ENCODE measurements at regions not wholly inside any gene's neighbourhood (a gene's known extent, or its start where the extent isn't known, plus 50 kb on each side); places are given as distances from the start of the nearest gene placed in this dataset.

DNA sequence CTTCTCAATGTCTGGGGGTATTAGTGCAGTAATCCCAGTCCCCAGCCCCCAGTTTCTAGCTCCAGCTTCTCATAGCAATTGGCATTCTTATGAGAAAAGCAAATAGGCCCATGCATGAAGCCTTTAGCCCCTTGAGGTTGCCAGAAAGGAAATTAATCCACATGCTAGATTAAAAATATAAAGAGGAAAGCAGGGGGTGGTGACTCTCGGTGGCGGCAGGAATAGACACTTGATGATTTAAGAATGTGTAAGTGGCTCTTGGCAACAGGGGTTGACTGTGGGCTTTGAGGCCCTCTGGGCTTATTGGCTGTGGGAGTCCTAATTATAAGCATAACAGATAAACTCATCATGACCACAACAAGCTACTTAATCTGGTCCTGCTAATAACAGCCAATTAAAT, 1367.3 kb upstream of the FLRT2 start:
- Mint-ChIP-seq H3K4me1 (no peaks in the 10 kb centered on the region; the same call in 2 of the 3 replicates), H3K36me3 (ENCODE audit: low read depth) (no peaks in the 10 kb centered on the region), H3K27ac (no peak overlapping the region), H3K4me3 (no peak overlapping the region), H3K27me3 (ENCODE audit: insufficient read depth, low read depth, poor library complexity) (no peaks in the 10 kb centered on the region), H3K9me3 (no peaks in the 10 kb centered on the region)
- Histone ChIP-seq H3K27me3 (ENCODE audit: insufficient read depth) (no peaks in the 10 kb centered on the region), H3K4me3 (no peak overlapping the region), H4K20me1 (replicated peaks; ENCODE audit: insufficient read depth) (no peaks in the 10 kb centered on the region), H3F3A (replicated peaks; ENCODE audit: low read depth) (no peaks in the 10 kb centered on the region), H3K4me1 (ENCODE audit: insufficient read depth) (no peaks in the 10 kb centered on the region), H2AFZ (0 out of 2 replicates have a peak overlapping the region, but pooled peaks have one; percentile 20), H3K79me2 (replicated peaks; ENCODE audit: insufficient read depth) (no peaks in the 10 kb centered on the region), H3K27ac (ENCODE audit: low read depth) (no peak overlapping the region), H3K4me2 (no peak overlapping the region), H3K36me3 (ENCODE audit: insufficient read depth) (no peaks in the 10 kb centered on the region), H3K9me2 (ENCODE audit: insufficient read depth) (no peaks in the 10 kb centered on the region)
- ATAC-seq, result no peak
- no peak for TF ChIP-seq CREB1 (CRISPR knock-in tag; IDR thresholded peaks at IDR 0.05; ENCODE audit: low read depth)
- TF ChIP-seq EZH2phosphoT487 (IDR thresholded peaks at IDR 0.05; ENCODE audit: unreplicated experiment), result no peak
- TF ChIP-seq, protein P1, sequence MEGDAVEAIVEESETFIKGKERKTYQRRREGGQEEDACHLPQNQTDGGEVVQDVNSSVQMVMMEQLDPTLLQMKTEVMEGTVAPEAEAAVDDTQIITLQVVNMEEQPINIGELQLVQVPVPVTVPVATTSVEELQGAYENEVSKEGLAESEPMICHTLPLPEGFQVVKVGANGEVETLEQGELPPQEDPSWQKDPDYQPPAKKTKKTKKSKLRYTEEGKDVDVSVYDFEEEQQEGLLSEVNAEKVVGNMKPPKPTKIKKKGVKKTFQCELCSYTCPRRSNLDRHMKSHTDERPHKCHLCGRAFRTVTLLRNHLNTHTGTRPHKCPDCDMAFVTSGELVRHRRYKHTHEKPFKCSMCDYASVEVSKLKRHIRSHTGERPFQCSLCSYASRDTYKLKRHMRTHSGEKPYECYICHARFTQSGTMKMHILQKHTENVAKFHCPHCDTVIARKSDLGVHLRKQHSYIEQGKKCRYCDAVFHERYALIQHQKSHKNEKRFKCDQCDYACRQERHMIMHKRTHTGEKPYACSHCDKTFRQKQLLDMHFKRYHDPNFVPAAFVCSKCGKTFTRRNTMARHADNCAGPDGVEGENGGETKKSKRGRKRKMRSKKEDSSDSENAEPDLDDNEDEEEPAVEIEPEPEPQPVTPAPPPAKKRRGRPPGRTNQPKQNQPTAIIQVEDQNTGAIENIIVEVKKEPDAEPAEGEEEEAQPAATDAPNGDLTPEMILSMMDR (conservative IDR thresholded peaks at IDR 0.05; ENCODE audit: low read depth in 2 of 2), result no peak
- TF ChIP-seq, protein P2, sequence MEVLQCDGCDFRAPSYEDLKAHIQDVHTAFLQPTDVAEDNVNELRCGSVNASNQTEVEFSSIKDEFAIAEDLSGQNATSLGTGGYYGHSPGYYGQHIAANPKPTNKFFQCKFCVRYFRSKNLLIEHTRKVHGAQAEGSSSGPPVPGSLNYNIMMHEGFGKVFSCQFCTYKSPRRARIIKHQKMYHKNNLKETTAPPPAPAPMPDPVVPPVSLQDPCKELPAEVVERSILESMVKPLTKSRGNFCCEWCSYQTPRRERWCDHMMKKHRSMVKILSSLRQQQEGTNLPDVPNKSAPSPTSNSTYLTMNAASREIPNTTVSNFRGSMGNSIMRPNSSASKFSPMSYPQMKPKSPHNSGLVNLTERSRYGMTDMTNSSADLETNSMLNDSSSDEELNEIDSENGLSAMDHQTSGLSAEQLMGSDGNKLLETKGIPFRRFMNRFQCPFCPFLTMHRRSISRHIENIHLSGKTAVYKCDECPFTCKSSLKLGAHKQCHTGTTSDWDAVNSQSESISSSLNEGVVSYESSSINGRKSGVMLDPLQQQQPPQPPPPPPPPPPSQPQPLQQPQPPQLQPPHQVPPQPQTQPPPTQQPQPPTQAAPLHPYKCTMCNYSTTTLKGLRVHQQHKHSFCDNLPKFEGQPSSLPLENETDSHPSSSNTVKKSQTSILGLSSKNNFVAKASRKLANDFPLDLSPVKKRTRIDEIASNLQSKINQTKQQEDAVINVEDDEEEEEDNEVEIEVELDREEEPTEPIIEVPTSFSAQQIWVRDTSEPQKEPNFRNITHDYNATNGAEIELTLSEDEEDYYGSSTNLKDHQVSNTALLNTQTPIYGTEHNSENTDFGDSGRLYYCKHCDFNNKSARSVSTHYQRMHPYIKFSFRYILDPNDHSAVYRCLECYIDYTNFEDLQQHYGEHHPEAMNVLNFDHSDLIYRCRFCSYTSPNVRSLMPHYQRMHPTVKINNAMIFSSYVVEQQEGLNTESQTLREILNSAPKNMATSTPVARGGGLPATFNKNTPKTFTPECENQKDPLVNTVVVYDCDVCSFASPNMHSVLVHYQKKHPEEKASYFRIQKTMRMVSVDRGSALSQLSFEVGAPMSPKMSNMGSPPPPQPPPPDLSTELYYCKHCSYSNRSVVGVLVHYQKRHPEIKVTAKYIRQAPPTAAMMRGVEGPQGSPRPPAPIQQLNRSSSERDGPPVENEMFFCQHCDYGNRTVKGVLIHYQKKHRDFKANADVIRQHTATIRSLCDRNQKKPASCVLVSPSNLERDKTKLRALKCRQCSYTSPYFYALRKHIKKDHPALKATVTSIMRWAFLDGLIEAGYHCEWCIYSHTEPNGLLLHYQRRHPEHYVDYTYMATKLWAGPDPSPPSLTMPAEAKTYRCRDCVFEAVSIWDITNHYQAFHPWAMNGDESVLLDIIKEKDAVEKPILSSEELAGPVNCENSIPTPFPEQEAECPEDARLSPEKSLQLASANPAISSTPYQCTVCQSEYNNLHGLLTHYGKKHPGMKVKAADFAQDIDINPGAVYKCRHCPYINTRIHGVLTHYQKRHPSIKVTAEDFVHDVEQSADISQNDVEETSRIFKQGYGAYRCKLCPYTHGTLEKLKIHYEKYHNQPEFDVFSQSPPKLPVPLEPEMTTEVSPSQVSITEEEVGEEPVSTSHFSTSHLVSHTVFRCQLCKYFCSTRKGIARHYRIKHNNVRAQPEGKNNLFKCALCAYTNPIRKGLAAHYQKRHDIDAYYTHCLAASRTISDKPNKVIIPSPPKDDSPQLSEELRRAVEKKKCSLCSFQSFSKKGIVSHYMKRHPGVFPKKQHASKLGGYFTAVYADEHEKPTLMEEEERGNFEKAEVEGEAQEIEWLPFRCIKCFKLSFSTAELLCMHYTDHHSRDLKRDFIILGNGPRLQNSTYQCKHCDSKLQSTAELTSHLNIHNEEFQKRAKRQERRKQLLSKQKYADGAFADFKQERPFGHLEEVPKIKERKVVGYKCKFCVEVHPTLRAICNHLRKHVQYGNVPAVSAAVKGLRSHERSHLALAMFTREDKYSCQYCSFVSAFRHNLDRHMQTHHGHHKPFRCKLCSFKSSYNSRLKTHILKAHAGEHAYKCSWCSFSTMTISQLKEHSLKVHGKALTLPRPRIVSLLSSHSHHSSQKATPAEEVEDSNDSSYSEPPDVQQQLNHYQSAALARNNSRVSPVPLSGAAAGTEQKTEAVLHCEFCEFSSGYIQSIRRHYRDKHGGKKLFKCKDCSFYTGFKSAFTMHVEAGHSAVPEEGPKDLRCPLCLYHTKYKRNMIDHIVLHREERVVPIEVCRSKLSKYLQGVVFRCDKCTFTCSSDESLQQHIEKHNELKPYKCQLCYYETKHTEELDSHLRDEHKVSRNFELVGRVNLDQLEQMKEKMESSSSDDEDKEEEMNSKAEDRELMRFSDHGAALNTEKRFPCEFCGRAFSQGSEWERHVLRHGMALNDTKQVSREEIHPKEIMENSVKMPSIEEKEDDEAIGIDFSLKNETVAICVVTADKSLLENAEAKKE (CRISPR knock-in tag; IDR thresholded peaks at IDR 0.05), result no peak
- no peak for TF ChIP-seq ZNF331 (CRISPR knock-in tag; IDR thresholded peaks at IDR 0.05; ENCODE audit: low read depth)
- TF ChIP-seq NANOG (IDR thresholded peaks at IDR 0.05; ENCODE audit: borderline replicate concordance), result no peak
- TF ChIP-seq STAT1 (IDR thresholded peaks at IDR 0.05; ENCODE audit: unreplicated experiment), result no peak
- no peak for TF ChIP-seq JUNB (IDR thresholded peaks at IDR 0.05; ENCODE audit: unreplicated experiment)
- TF ChIP-seq, protein P3, sequence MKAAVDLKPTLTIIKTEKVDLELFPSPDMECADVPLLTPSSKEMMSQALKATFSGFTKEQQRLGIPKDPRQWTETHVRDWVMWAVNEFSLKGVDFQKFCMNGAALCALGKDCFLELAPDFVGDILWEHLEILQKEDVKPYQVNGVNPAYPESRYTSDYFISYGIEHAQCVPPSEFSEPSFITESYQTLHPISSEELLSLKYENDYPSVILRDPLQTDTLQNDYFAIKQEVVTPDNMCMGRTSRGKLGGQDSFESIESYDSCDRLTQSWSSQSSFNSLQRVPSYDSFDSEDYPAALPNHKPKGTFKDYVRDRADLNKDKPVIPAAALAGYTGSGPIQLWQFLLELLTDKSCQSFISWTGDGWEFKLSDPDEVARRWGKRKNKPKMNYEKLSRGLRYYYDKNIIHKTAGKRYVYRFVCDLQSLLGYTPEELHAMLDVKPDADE (IDR thresholded peaks at IDR 0.05), result no peak
- no peak for TF ChIP-seq POLR2AphosphoS5 (IDR thresholded peaks at IDR 0.05; ENCODE audit: low read depth)
- TF ChIP-seq ZNF114 (CRISPR knock-in tag; IDR thresholded peaks at IDR 0.05), result no peak
- TF ChIP-seq, protein P4, sequence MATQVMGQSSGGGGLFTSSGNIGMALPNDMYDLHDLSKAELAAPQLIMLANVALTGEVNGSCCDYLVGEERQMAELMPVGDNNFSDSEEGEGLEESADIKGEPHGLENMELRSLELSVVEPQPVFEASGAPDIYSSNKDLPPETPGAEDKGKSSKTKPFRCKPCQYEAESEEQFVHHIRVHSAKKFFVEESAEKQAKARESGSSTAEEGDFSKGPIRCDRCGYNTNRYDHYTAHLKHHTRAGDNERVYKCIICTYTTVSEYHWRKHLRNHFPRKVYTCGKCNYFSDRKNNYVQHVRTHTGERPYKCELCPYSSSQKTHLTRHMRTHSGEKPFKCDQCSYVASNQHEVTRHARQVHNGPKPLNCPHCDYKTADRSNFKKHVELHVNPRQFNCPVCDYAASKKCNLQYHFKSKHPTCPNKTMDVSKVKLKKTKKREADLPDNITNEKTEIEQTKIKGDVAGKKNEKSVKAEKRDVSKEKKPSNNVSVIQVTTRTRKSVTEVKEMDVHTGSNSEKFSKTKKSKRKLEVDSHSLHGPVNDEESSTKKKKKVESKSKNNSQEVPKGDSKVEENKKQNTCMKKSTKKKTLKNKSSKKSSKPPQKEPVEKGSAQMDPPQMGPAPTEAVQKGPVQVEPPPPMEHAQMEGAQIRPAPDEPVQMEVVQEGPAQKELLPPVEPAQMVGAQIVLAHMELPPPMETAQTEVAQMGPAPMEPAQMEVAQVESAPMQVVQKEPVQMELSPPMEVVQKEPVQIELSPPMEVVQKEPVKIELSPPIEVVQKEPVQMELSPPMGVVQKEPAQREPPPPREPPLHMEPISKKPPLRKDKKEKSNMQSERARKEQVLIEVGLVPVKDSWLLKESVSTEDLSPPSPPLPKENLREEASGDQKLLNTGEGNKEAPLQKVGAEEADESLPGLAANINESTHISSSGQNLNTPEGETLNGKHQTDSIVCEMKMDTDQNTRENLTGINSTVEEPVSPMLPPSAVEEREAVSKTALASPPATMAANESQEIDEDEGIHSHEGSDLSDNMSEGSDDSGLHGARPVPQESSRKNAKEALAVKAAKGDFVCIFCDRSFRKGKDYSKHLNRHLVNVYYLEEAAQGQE (IDR thresholded peaks at IDR 0.05; ENCODE audit: unreplicated experiment), result no peak
- TF ChIP-seq EZH2 (IDR thresholded peaks at IDR 0.05; ENCODE audit: low read depth, unreplicated experiment), result no peak
- no peak for DNase-seq (ENCODE audit: low spot score)

All from GM23338 (cell line).